Type B pancreatic cell (in vitro differentiated cells): ENCODE measurements at regions not wholly inside any gene's neighbourhood (a gene's known extent, or its start where the extent isn't known, plus 50 kb on each side); places are given as distances from the start of the nearest gene placed in this dataset.

Source experiments
- DNase-seq: peaks from one replicate; pipeline ENCODE4 v3.0.0; 2021; ENCODE audit warnings: mixed read lengths; ENCODE audit not compliant: unreplicated experiment; ENCODE audit errors: extremely low spot score
- H3K27ac Mint-ChIP-seq: 2 replicates; pipeline ENCODE4 v1.8.0; 2021; ENCODE audit warnings: mild to moderate bottlenecking, mixed read lengths
- H3K27me3 Mint-ChIP-seq: 2 replicates; pipeline ENCODE4 v1.8.0; 2021; ENCODE audit warnings: mixed read lengths
- H3K36me3 Mint-ChIP-seq: 2 replicates; pipeline ENCODE4 v1.8.0; 2021; ENCODE audit warnings: mixed read lengths
- H3K4me1 Mint-ChIP-seq: one replicate; pipeline ENCODE4 v1.8.0; 2021; ENCODE audit warnings: mixed read lengths; ENCODE audit not compliant: unreplicated experiment
- H3K4me3 Mint-ChIP-seq: 2 replicates; pipeline ENCODE4 v1.8.0; 2021; ENCODE audit warnings: mild to moderate bottlenecking, mixed read lengths
- H3K9me3 Mint-ChIP-seq: 2 replicates; pipeline ENCODE4 v1.8.0; 2021; ENCODE audit warnings: mixed read lengths
- CTCF ChIP-seq: fragments of 200-600 bp; sonication (generic); conservative IDR thresholded peaks from 2 replicates; pipeline ENCODE4 v1.5.0; 2021; ENCODE audit warnings: antibody characterized with exemption, mild to moderate bottlenecking

- Mint-ChIP-seq H3K9me3 (no peaks in the 10 kb centered on the region), H3K4me3 (no peak overlapping the region), H3K4me1 (peaks cover 5% of the 10 kb centered on the region), H3K27me3 (no peaks in the 10 kb centered on the region), H3K36me3 (no peaks in the 10 kb centered on the region), H3K27ac (no peak overlapping the region)
- DNase-seq, result no peak
- TF ChIP-seq CTCF, result no peak
Observed at GRCh38 chr6:48429610-48430009, 318.6 kb upstream of the PTCHD4 start.

GRCh38 chr6:48429021-48429420 lies 318.0 kb upstream of the PTCHD4 start:
- Mint-ChIP-seq H3K4me1 (peaks cover 5% of the 10 kb centered on the region), H3K27me3 (no peaks in the 10 kb centered on the region), H3K27ac (no peak overlapping the region), H3K36me3 (no peaks in the 10 kb centered on the region), H3K9me3 (no peaks in the 10 kb centered on the region), H3K4me3 (no peak overlapping the region)
- no peak for TF ChIP-seq CTCF
- DNase-seq, result no peak

GRCh38 chr6:48426636-48427035 lies 315.6 kb upstream of the PTCHD4 start:
- Mint-ChIP-seq H3K27ac (no peak overlapping the region), H3K9me3 (peaks cover 4% of the 10 kb centered on the region), H3K4me3 (no peak overlapping the region), H3K27me3 (no peaks in the 10 kb centered on the region), H3K36me3 (no peaks in the 10 kb centered on the region), H3K4me1 (peaks cover 5% of the 10 kb centered on the region)
- DNase-seq, result no peak
- TF ChIP-seq CTCF, result no peak

- TF ChIP-seq CTCF, result no peak
- H3K4me1 Mint-ChIP-seq, result no peaks in the 10 kb centered on the region
- H3K27me3 Mint-ChIP-seq, result no peaks in the 10 kb centered on the region
- H3K4me3 Mint-ChIP-seq, result no peak overlapping the region
- DNase-seq, result no peak
- peaks cover 4% of the 10 kb centered on the region for H3K9me3 Mint-ChIP-seq
- H3K27ac Mint-ChIP-seq, result no peak overlapping the region
- H3K36me3 Mint-ChIP-seq, result no peaks in the 10 kb centered on the region
Observed at GRCh38 chr6:48423640-48424365, 312.8 kb upstream of the PTCHD4 start.

GRCh38 chr6:48419992-48420391 lies 309.0 kb upstream of the PTCHD4 start:
- Mint-ChIP-seq H3K4me3 (no peak overlapping the region), H3K9me3 (peaks cover 4% of the 10 kb centered on the region), H3K36me3 (no peaks in the 10 kb centered on the region), H3K4me1 (no peaks in the 10 kb centered on the region), H3K27me3 (no peaks in the 10 kb centered on the region), H3K27ac (no peak overlapping the region)
- no peak for TF ChIP-seq CTCF
- DNase-seq, result no peak

GRCh38 chr6:48417927-48418326 lies 306.9 kb upstream of the PTCHD4 start:
- no peaks in the 10 kb centered on the region for H3K27me3 Mint-ChIP-seq
- no peaks in the 10 kb centered on the region for H3K4me1 Mint-ChIP-seq
- TF ChIP-seq CTCF, result no peak
- no peaks in the 10 kb centered on the region for H3K36me3 Mint-ChIP-seq
- DNase-seq, result no peak
- H3K4me3 Mint-ChIP-seq, result no peak overlapping the region
- peaks cover 4% of the 10 kb centered on the region for H3K9me3 Mint-ChIP-seq
- no peak overlapping the region for H3K27ac Mint-ChIP-seq
